ENCODE measurements at regions not wholly inside any gene's neighbourhood (a gene's known extent, or its start where the extent isn't known, plus 50 kb on each side); places are given as distances from the start of the nearest gene placed in this dataset.

DNA sequence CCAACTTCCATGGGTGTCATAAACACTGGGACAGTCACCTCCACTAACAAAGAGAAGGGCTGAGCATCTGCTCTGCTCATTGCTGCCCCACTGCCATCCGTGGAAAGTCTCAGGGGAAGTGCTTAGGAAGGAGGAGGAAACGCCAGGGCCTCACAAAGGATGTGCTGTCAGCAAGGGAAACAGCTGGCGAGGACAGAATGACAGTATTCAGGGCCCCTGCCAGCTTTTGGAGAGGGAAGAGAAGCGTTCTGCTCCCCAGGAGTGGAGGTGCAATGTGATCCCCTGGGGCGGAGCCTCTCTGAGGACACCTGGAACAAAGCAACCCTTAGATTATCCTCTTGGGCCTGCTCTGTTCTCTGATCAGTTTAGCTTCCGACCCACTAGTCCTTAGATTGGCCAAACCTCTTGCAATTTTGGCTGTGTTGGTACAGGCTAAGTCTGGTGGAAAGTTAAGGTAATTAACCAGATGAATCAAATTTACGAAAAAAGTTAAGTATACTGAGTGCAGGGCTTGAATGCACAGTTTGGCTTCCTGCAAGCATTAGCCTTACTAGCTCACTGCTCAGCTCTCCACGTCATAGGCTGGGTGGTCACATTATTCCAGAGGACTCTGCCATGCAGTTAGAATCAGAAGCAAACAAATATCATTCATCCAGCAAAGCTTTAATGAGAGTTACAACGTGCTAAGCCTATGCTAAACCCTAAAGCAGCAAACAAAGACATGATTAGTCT lies 170.2 kb upstream of the NFIA start:
- TF ChIP-seq, protein P1, sequence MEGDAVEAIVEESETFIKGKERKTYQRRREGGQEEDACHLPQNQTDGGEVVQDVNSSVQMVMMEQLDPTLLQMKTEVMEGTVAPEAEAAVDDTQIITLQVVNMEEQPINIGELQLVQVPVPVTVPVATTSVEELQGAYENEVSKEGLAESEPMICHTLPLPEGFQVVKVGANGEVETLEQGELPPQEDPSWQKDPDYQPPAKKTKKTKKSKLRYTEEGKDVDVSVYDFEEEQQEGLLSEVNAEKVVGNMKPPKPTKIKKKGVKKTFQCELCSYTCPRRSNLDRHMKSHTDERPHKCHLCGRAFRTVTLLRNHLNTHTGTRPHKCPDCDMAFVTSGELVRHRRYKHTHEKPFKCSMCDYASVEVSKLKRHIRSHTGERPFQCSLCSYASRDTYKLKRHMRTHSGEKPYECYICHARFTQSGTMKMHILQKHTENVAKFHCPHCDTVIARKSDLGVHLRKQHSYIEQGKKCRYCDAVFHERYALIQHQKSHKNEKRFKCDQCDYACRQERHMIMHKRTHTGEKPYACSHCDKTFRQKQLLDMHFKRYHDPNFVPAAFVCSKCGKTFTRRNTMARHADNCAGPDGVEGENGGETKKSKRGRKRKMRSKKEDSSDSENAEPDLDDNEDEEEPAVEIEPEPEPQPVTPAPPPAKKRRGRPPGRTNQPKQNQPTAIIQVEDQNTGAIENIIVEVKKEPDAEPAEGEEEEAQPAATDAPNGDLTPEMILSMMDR (IDR thresholded peaks at IDR 0.05; ENCODE audit: low read depth, low read length, poor library complexity, severe bottlenecking) = no peak
- no peak for TF ChIP-seq EZH2phosphoT487 (IDR thresholded peaks at IDR 0.05; ENCODE audit: borderline replicate concordance, low read length)

All from DOHH2 (cell line).